ENCODE measurements at regions not wholly inside any gene's neighbourhood (a gene's known extent, or its start where the extent isn't known, plus 50 kb on each side); places are given as distances from the start of the nearest gene placed in this dataset.

DNA sequence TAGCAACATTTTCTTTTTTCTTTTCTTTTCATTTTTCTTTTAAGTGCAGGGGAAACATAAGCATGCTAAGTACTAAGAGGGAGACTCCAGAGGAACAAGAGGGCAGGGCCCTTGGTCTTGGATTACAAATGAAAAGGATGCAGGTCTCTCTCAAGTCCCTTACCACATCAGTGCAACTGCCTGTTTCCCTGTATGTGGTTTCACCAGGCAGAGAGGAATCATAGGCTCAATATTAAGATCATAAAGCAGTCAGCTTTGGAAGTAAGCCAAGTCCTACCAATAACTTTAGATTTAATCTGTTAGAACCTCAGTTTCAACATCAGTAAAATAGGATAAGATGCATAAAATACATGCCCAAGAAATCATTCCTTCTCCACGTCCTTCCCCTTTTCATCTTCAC lies 422.7 kb upstream of the PAPPA start:
- Mint-ChIP-seq H3K4me1 (ENCODE audit: low read depth, unreplicated experiment) (no peaks in the 10 kb centered on the region), H3K4me3 (ENCODE audit: low read depth, unreplicated experiment) (no peak overlapping the region), H3K36me3 (ENCODE audit: insufficient read depth, unreplicated experiment) (no peaks in the 10 kb centered on the region), H3K27ac (ENCODE audit: unreplicated experiment) (no peak overlapping the region), H3K9me3 (ENCODE audit: low read depth, unreplicated experiment) (peaks cover 2% of the 10 kb centered on the region), H3K27me3 (ENCODE audit: unreplicated experiment) (no peaks in the 10 kb centered on the region)
- no peak for DNase-seq
- TF ChIP-seq, protein P1, sequence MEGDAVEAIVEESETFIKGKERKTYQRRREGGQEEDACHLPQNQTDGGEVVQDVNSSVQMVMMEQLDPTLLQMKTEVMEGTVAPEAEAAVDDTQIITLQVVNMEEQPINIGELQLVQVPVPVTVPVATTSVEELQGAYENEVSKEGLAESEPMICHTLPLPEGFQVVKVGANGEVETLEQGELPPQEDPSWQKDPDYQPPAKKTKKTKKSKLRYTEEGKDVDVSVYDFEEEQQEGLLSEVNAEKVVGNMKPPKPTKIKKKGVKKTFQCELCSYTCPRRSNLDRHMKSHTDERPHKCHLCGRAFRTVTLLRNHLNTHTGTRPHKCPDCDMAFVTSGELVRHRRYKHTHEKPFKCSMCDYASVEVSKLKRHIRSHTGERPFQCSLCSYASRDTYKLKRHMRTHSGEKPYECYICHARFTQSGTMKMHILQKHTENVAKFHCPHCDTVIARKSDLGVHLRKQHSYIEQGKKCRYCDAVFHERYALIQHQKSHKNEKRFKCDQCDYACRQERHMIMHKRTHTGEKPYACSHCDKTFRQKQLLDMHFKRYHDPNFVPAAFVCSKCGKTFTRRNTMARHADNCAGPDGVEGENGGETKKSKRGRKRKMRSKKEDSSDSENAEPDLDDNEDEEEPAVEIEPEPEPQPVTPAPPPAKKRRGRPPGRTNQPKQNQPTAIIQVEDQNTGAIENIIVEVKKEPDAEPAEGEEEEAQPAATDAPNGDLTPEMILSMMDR (IDR thresholded peaks at IDR 0.05; ENCODE audit: unreplicated experiment): no peak
- BruUV-seq (replicated peaks): no TSS peak
- CTCF ChIA-PET: no interaction called here
- intact Hi-C loops (cut with micrococcal nuclease; ENCODE audit: unreplicated experiment): no loop called here

DNA sequence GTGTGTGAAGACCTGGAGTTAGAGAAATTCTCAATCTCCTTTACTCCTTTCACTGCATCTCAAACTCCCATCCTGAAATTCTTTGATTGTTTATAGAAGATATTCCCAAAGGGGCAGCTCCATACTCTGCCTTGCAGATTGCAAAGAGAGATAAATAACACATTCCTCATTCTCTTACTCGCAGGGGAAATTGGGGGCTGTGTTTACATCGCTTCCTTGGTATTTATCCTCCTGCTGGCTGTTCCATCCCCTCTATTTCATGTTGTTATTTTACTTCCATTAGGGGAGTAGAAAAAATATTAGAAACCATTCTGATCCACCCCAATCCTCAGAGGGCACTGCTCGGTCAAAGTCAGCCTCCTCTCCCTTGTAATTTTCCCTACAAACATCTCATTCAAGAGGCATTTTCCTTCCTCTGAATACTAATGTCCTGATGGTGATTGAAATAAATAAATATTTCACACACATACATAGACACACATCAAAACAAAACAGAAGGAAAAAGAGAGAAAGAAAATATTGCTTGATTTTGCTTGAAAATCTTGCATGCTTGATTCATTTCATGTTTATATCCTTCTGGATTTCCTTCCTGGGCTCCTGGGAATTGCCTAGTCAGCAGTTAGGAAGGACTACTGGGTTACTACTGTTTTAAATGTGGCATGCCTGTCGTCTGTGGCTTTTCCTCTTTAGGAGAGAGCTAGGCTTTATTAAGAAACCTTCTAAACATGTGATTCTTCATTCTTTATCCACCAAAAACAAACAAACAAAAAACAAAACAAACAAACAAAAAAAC lies 420.1 kb upstream of the PAPPA start:
- H3K36me3 Mint-ChIP-seq (ENCODE audit: insufficient read depth, unreplicated experiment): no peaks in the 10 kb centered on the region
- TF ChIP-seq, protein P1 (IDR thresholded peaks at IDR 0.05; ENCODE audit: unreplicated experiment): no peak
- no peaks in the 10 kb centered on the region for H3K9me3 Mint-ChIP-seq (ENCODE audit: low read depth, unreplicated experiment)
- H3K4me1 Mint-ChIP-seq (ENCODE audit: low read depth, unreplicated experiment): no peaks in the 10 kb centered on the region
- no peaks in the 10 kb centered on the region for H3K27me3 Mint-ChIP-seq (ENCODE audit: unreplicated experiment)
- no TSS peak for BruUV-seq (replicated peaks)
- CTCF ChIA-PET: no interaction called here
- no peak overlapping the region for H3K4me3 Mint-ChIP-seq (ENCODE audit: low read depth, unreplicated experiment)
- intact Hi-C loops (cut with micrococcal nuclease; ENCODE audit: unreplicated experiment): no loop called here
- no peak for DNase-seq
- no peak overlapping the region for H3K27ac Mint-ChIP-seq (ENCODE audit: unreplicated experiment)

DNA sequence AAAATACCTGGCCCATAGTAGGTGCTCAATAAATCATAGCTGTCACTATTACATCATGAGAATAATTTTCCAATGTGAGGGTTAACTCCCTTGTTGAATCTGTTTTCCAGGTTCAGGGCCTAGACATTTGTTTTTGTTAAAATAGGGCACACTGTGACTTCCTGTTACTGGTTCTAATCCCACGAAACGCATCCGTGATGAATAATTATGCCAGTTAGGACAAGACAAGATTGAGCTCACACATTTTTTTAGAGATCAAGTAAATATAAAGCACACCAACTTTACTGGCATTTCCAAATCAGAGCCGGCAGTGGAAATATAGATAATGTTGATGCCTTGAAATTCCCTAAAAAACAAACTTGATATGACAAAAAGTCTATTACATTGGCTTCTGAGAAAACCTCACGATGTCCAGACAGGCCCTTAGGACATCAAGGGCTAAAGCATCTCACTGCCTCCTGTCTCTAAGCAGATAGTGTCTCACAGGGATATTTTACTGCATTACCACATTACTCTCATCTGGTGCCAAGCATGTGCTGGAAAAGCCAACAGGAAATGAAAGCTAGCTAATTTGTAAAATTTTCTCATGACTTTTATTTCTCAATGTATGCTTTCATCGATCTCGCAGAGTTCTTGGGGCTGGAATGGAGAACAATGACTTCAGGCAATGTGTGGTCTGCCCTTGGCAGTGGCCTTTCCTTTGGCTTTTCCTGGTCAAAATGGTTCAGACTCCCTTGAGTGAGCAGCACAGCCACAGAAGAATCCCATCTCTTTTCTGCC lies 414.3 kb upstream of the PAPPA start:
- no peaks in the 10 kb centered on the region for H3K36me3 Mint-ChIP-seq (ENCODE audit: insufficient read depth, unreplicated experiment)
- H3K9me3 Mint-ChIP-seq (ENCODE audit: low read depth, unreplicated experiment): no peaks in the 10 kb centered on the region
- no peak overlapping the region for H3K4me3 Mint-ChIP-seq (ENCODE audit: low read depth, unreplicated experiment)
- no peak overlapping the region for H3K27ac Mint-ChIP-seq (ENCODE audit: unreplicated experiment)
- TF ChIP-seq, protein P1 (IDR thresholded peaks at IDR 0.05; ENCODE audit: unreplicated experiment): no peak
- no peaks in the 10 kb centered on the region for H3K4me1 Mint-ChIP-seq (ENCODE audit: low read depth, unreplicated experiment)
- intact Hi-C loops (cut with micrococcal nuclease; ENCODE audit: unreplicated experiment): no loop called here
- DNase-seq: no peak
- no peaks in the 10 kb centered on the region for H3K27me3 Mint-ChIP-seq (ENCODE audit: unreplicated experiment)
- CTCF ChIA-PET: no interaction called here
- BruUV-seq (replicated peaks): no TSS peak

DNA sequence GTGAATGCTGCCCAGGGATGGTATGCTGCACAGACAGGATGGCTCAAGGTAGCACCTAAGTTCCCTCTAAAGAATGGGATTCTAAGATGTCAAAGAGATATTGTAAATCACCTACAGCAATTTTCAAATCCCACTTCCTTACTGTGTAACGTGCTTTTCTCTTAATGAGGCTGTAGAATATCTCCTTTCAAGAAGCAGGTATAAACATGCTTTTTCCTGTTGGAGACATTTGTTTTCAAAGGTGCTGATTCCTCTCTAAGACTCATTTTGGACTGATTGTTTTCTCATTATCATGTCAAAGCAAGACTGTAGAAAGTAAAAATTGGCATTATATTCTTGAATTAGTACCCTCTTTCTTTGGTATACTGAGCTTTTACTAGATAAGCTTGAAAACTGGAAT lies 412.6 kb upstream of the PAPPA start:
- no peak for DNase-seq
- no peak overlapping the region for H3K27ac Mint-ChIP-seq (ENCODE audit: unreplicated experiment)
- no peaks in the 10 kb centered on the region for H3K27me3 Mint-ChIP-seq (ENCODE audit: unreplicated experiment)
- no peaks in the 10 kb centered on the region for H3K4me1 Mint-ChIP-seq (ENCODE audit: low read depth, unreplicated experiment)
- TF ChIP-seq, protein P1 (IDR thresholded peaks at IDR 0.05; ENCODE audit: unreplicated experiment): no peak
- CTCF ChIA-PET: no interaction called here
- H3K4me3 Mint-ChIP-seq (ENCODE audit: low read depth, unreplicated experiment): no peak overlapping the region
- intact Hi-C loops (cut with micrococcal nuclease; ENCODE audit: unreplicated experiment): no loop called here
- no peaks in the 10 kb centered on the region for H3K36me3 Mint-ChIP-seq (ENCODE audit: insufficient read depth, unreplicated experiment)
- BruUV-seq (replicated peaks): no TSS peak
- H3K9me3 Mint-ChIP-seq (ENCODE audit: low read depth, unreplicated experiment): no peaks in the 10 kb centered on the region

Measured in Calu3 (cell line).